Activated T-cell treated with anti-CD3 and anti-CD28 coated beads, Interleukin-2, amount 50 U/mL, for 1 hour (primary cell): ENCODE measurements at regions not wholly inside any gene's neighbourhood (a gene's known extent, or its start where the extent isn't known, plus 50 kb on each side); places are given as distances from the start of the nearest gene placed in this dataset.
"Not testable (repeated sequence)": the region's sequence is repeated elsewhere in the genome, so short reads cannot be mapped to it uniquely, and the experiment has no call there.

Experiments used
- DNase-seq: peaks from one replicate; pipeline ENCODE4 v3.0.0-alpha.2; 2020

- no peak for DNase-seq
These were observed 614.6 kb upstream of the CDH5 start for GRCh38 chr16:65751622-65752521.

GRCh38 chr16:65749506-65749905 is 617.0 kb upstream of the CDH5 start:
- no peak for DNase-seq

GRCh38 chr16:65746941-65747340 is 619.5 kb upstream of the CDH5 start:
- DNase-seq, result no peak

GRCh38 chr16:65745201-65745708 is 621.2 kb upstream of the CDH5 start:
- DNase-seq, result no peak

GRCh38 chr16:65744401-65744800 is 622.1 kb upstream of the CDH5 start:
- DNase-seq, result no peak

GRCh38 chr16:65743558-65743957 is 621.7 kb upstream of the CDH11 start:
- DNase-seq, result no peak

- no peak for DNase-seq
These were observed 618.8 kb upstream of the CDH11 start for GRCh38 chr16:65740711-65741110.

GRCh38 chr16:65739518-65739917 is 617.7 kb upstream of the CDH11 start:
- no peak for DNase-seq

- DNase-seq, result no peak
These were observed 616.0 kb upstream of the CDH11 start for GRCh38 chr16:65737831-65738230.

- not testable (repeated sequence) for DNase-seq
These were observed 613.8 kb upstream of the CDH11 start for GRCh38 chr16:65735615-65736014.

- no peak for DNase-seq
These were observed 611.9 kb upstream of the CDH11 start for GRCh38 chr16:65733721-65734120.

- DNase-seq, result no peak
These were observed 610.0 kb upstream of the CDH11 start for GRCh38 chr16:65731833-65732232.

GRCh38 chr16:65728652-65729051 is 606.8 kb upstream of the CDH11 start:
- DNase-seq, result no peak

GRCh38 chr16:65728167-65728566 is 606.3 kb upstream of the CDH11 start:
- no peak for DNase-seq

GRCh38 chr16:65727534-65728137 is 605.8 kb upstream of the CDH11 start:
- DNase-seq, result no peak

GRCh38 chr16:65725156-65725845 is 603.4 kb upstream of the CDH11 start:
- no peak for DNase-seq

GRCh38 chr16:65722429-65722828 is 600.6 kb upstream of the CDH11 start:
- no peak for DNase-seq

GRCh38 chr16:65717846-65718245 is 596.0 kb upstream of the CDH11 start:
- DNase-seq, result no peak

- no peak for DNase-seq
These were observed 595.2 kb upstream of the CDH11 start for GRCh38 chr16:65716737-65717700.

- DNase-seq, result no peak
These were observed 591.4 kb upstream of the CDH11 start for GRCh38 chr16:65713181-65713808.

- no peak for DNase-seq
These were observed 588.2 kb upstream of the CDH11 start for GRCh38 chr16:65710107-65710506.

GRCh38 chr16:65704866-65705265 is 583.0 kb upstream of the CDH11 start:
- no peak for DNase-seq
